ENCODE measurements at regions not wholly inside any gene's neighbourhood (a gene's known extent, or its start where the extent isn't known, plus 50 kb on each side); places are given as distances from the start of the nearest gene placed in this dataset.

- no peaks in the 10 kb centered on the region for H3K36me3 ChIP-seq (replicated peaks in 1 of 2; ENCODE audit: control insufficient read depth in 1 of 2, insufficient read depth in 2 of 2, low read length in 2 of 2)
- H4K20me1 ChIP-seq (ENCODE audit: insufficient read depth, low read length) = no peaks in the 10 kb centered on the region
- H3K4me3 ChIP-seq (replicated peaks in 1 of 3; ENCODE audit: low read depth in 2 of 3, low read length in 3 of 3) = no peak overlapping the region
- DNase-seq = no peak
- Mint-ChIP-seq H3K27me3 (ENCODE audit: low read depth in 3 of 3) (peaks cover 0 to 2% (median 0%) of the 10 kb centered on the region in 3 donors), H3K9me3 (peaks cover 0 to 8% (median 3%) of the 10 kb centered on the region in 7 donors), H3K4me1 (no peaks in the 10 kb centered on the region), H3K4me3 (no peak overlapping the region), H3K27ac (no peak overlapping the region), H3K36me3 (no peaks in the 10 kb centered on the region)
- H3K79me2 ChIP-seq (ENCODE audit: insufficient read depth, low read length) = no peaks in the 10 kb centered on the region
- H3K27ac ChIP-seq (ENCODE audit: low read depth in 1 of 2, low read length in 2 of 2) = no peak overlapping the region
- TF ChIP-seq, protein P1, sequence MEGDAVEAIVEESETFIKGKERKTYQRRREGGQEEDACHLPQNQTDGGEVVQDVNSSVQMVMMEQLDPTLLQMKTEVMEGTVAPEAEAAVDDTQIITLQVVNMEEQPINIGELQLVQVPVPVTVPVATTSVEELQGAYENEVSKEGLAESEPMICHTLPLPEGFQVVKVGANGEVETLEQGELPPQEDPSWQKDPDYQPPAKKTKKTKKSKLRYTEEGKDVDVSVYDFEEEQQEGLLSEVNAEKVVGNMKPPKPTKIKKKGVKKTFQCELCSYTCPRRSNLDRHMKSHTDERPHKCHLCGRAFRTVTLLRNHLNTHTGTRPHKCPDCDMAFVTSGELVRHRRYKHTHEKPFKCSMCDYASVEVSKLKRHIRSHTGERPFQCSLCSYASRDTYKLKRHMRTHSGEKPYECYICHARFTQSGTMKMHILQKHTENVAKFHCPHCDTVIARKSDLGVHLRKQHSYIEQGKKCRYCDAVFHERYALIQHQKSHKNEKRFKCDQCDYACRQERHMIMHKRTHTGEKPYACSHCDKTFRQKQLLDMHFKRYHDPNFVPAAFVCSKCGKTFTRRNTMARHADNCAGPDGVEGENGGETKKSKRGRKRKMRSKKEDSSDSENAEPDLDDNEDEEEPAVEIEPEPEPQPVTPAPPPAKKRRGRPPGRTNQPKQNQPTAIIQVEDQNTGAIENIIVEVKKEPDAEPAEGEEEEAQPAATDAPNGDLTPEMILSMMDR (IDR thresholded peaks at IDR 0.05) = no peak
- WGBS (ENCODE audit: insufficient coverage) = 86% methylated on average over 4 of the region's 5 CpGs
- no peaks in the 10 kb centered on the region for H3K9me3 ChIP-seq (replicated peaks in 1 of 2; ENCODE audit: control insufficient read depth in 1 of 2, insufficient read depth in 1 of 2, low read length in 2 of 2)
- no peak overlapping the region for H2AFZ ChIP-seq (ENCODE audit: insufficient read depth, low read depth, low read length, poor library complexity, severe bottlenecking)
- no peak overlapping the region for H3K4me2 ChIP-seq (replicated peaks; ENCODE audit: extremely low read depth, low read length, poor library complexity, severe bottlenecking)
- no peaks in the 10 kb centered on the region for H3K27me3 ChIP-seq (ENCODE audit: control insufficient read depth in 2 of 2, insufficient read depth in 2 of 2, low read length in 2 of 2)
- H3K9ac ChIP-seq (ENCODE audit: insufficient read depth, low read length, poor library complexity, severe bottlenecking) = no peak overlapping the region
- no peaks in the 10 kb centered on the region for H3K4me1 ChIP-seq (ENCODE audit: control insufficient read depth in 1 of 2, insufficient read depth in 2 of 2, low read length in 2 of 2)
- intact Hi-C loops (cut with micrococcal nuclease) = no loop called here
These were observed 624.5 kb upstream of the USP24 start for GRCh38 chr1:55839626-55840025.

GRCh38 chr1:55839221-55839620 is 624.1 kb upstream of the USP24 start:
- Histone ChIP-seq H2AFZ (ENCODE audit: insufficient read depth, low read depth, low read length, poor library complexity, severe bottlenecking) (no peak overlapping the region), H3K27me3 (ENCODE audit: control insufficient read depth in 2 of 2, insufficient read depth in 2 of 2, low read length in 2 of 2) (no peaks in the 10 kb centered on the region), H3K4me2 (replicated peaks; ENCODE audit: extremely low read depth, low read length, poor library complexity, severe bottlenecking) (no peak overlapping the region), H4K20me1 (ENCODE audit: insufficient read depth, low read length) (no peaks in the 10 kb centered on the region), H3K4me3 (replicated peaks in 1 of 3; ENCODE audit: low read depth in 2 of 3, low read length in 3 of 3) (no peak overlapping the region), H3K9ac (ENCODE audit: insufficient read depth, low read length, poor library complexity, severe bottlenecking) (no peak overlapping the region), H3K9me3 (replicated peaks in 1 of 2; ENCODE audit: control insufficient read depth in 1 of 2, insufficient read depth in 1 of 2, low read length in 2 of 2) (no peaks in the 10 kb centered on the region), H3K36me3 (replicated peaks in 1 of 2; ENCODE audit: control insufficient read depth in 1 of 2, insufficient read depth in 2 of 2, low read length in 2 of 2) (no peaks in the 10 kb centered on the region), H3K4me1 (ENCODE audit: control insufficient read depth in 1 of 2, insufficient read depth in 2 of 2, low read length in 2 of 2) (no peaks in the 10 kb centered on the region), H3K79me2 (ENCODE audit: insufficient read depth, low read length) (no peaks in the 10 kb centered on the region), H3K27ac (ENCODE audit: low read depth in 1 of 2, low read length in 2 of 2) (no peak overlapping the region)
- TF ChIP-seq, protein P1 (IDR thresholded peaks at IDR 0.05) = no peak
- WGBS (ENCODE audit: insufficient coverage) = 100% methylated on average over 1 of the region's 1 CpG
- H3K36me3 Mint-ChIP-seq = no peaks in the 10 kb centered on the region
- intact Hi-C loops (cut with micrococcal nuclease) = no loop called here
- peaks cover 0 to 2% (median 0%) of the 10 kb centered on the region in 3 donors for H3K27me3 Mint-ChIP-seq (ENCODE audit: low read depth in 3 of 3)
- H3K4me1 Mint-ChIP-seq = no peaks in the 10 kb centered on the region
- DNase-seq = no peak
- peaks cover 0 to 8% (median 3%) of the 10 kb centered on the region in 7 donors for H3K9me3 Mint-ChIP-seq
- no peak overlapping the region for H3K27ac Mint-ChIP-seq
- H3K4me3 Mint-ChIP-seq = no peak overlapping the region

Data from CD14-positive monocyte (primary cell).